ENCODE measurements at regions not wholly inside any gene's neighbourhood (a gene's known extent, or its start where the extent isn't known, plus 50 kb on each side); places are given as distances from the start of the nearest gene placed in this dataset.

GRCh38 chr4:144580430-144580829 is 65.5 kb upstream of the HHIP start:
- DNase-seq = no peak

- no peak for DNase-seq
Observed at GRCh38 chr4:144582105-144582850, 63.7 kb upstream of the HHIP start.

- no peak for DNase-seq
Observed at GRCh38 chr4:144582975-144583374, 63.0 kb upstream of the HHIP start.

GRCh38 chr4:144583658-144584057 is 62.3 kb upstream of the HHIP start:
- no peak for DNase-seq

GRCh38 chr4:144584428-144584827 is 61.5 kb upstream of the HHIP start:
- DNase-seq = no peak

GRCh38 chr4:144589512-144589911 is 56.4 kb upstream of the HHIP start:
- no peak for DNase-seq

GRCh38 chr4:144590020-144590419 is 55.9 kb upstream of the HHIP start:
- DNase-seq = no peak

GRCh38 chr4:144591401-144591800 is 54.6 kb upstream of the HHIP start:
- no peak for DNase-seq

GRCh38 chr4:144592264-144592663 is 53.7 kb upstream of the HHIP start:
- no peak for DNase-seq

GRCh38 chr4:144594471-144594986 is 51.4 kb upstream of the HHIP start:
- no peak for DNase-seq

- no peak for DNase-seq
Observed at GRCh38 chr4:144595681-144596080, 50.3 kb upstream of the HHIP start.

Data from NK-92 treated with Interleukin-12 subunit alpha and Interleukin-12 subunit beta, amount 100 ng/mL, for 24 hours (cell line).